GM21360 (cell line): ENCODE measurements at regions not wholly inside any gene's neighbourhood (a gene's known extent, or its start where the extent isn't known, plus 50 kb on each side); places are given as distances from the start of the nearest gene placed in this dataset.

Source experiments
- ATAC-seq: cut with Tn5 transposase; IDR thresholded peaks from one replicate; pipeline ENCODE4 v1.9.1; 2021; ENCODE audit warnings: mild to moderate bottlenecking, moderate library complexity; ENCODE audit not compliant: unreplicated experiment

GRCh38 chr1:101089613-101090338 is 64.2 kb upstream of the DPH5 start:
- ATAC-seq = no peak

- ATAC-seq = no peak
Observed at GRCh38 chr1:101088431-101088830, 62.8 kb upstream of the DPH5 start.

GRCh38 chr1:101086783-101087182 is 61.2 kb upstream of the DPH5 start:
- no peak for ATAC-seq

GRCh38 chr1:101081496-101082488 is 56.2 kb upstream of the DPH5 start:
- no peak for ATAC-seq

GRCh38 chr1:101080859-101081258 is 55.3 kb upstream of the DPH5 start:
- no peak for ATAC-seq

- ATAC-seq = no peak
Observed at GRCh38 chr1:101079341-101079740, 53.8 kb upstream of the DPH5 start.

- no peak for ATAC-seq
Observed at GRCh38 chr1:101077849-101078248, 52.3 kb upstream of the DPH5 start.

- ATAC-seq = no peak
Observed at GRCh38 chr1:101075926-101076325, 50.3 kb upstream of the DPH5 start.
